ENCODE measurements at regions not wholly inside any gene's neighbourhood (a gene's known extent, or its start where the extent isn't known, plus 50 kb on each side); places are given as distances from the start of the nearest gene placed in this dataset.

DNA sequence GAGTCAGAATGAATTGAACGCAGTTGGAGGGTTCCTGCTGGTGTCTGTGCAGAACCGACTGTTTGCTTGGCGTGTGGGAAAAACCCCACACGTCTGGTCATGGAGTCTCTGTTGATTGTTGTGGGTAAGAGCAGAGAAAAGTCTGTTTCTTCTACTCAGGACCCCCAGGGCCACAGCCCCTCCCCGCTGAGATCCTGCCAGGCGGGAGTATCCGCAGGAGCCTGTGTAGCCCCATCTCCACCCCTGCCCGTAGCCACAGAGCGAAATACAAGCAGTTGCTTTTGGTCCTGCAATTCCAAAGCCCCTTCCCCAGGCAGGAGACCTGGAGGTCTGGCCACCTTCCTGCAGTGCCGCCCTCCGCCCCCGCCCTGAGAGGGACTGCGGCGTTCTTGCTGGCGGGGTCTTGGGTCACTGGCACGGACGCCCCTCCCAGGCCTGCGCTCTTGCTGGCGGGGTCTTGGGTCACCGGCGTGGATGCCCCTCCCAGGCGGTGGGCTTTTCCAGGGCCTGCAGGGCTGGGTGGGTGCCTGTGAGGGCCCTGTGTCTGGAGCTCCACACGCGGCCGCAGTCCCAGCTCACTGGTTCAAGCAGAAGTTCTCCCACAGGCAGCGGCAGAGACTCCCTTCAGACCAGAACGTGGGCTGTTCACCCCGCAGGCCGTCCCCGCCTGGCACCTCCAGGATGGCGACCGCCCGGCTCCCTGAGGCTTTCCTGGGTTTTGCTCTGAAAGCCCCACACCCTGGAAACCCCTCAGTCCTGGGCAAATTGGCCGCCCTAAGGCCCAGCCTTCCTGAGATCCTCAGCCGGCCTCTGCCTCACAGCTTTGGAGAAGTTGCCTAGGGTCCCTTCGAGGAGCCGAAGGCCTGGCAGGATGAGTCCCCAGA lies 76.0 kb upstream of the CTDP1 start:
- H2BK120ac ChIP-seq (ENCODE audit: low read depth, low read length), result no peak overlapping the region
- H3K4me2 ChIP-seq (ENCODE audit: low read length, poor library complexity, severe bottlenecking), result no peak overlapping the region
- H3K27me3 ChIP-seq (ENCODE audit: control insufficient read depth in 1 of 2, insufficient read depth in 1 of 2, low read length in 2 of 2), result peaks cover 9 to 62% of the 10 kb centered on the region in 2 experiments
- no peak overlapping the region for H2BK15ac ChIP-seq (ENCODE audit: low read depth, poor library complexity, severe bottlenecking)
- H4K91ac ChIP-seq (ENCODE audit: low read length), result no peak overlapping the region
- H2AFZ ChIP-seq (ENCODE audit: low read depth, low read length), result no peak overlapping the region
- no peak overlapping the region for H2AK5ac ChIP-seq (ENCODE audit: low read length, severe bottlenecking)
- no peak for DNase-seq
- H3K18ac ChIP-seq (ENCODE audit: low read depth in 1 of 2, low read length in 2 of 2), result no peak overlapping the region
- no peak overlapping the region for H4K8ac ChIP-seq (ENCODE audit: low read length)
- H2BK5ac ChIP-seq (ENCODE audit: low read depth, low read length, poor library complexity, severe bottlenecking), result no peak overlapping the region
- H3K4me1 ChIP-seq (ENCODE audit: control insufficient read depth, insufficient read depth, low read depth, low read length), result peaks cover 8% of the 10 kb centered on the region
- H3K79me1 ChIP-seq (replicated peaks; ENCODE audit: low read length, poor library complexity, severe bottlenecking), result no peaks in the 10 kb centered on the region
- H3K4ac ChIP-seq (ENCODE audit: low read depth in 1 of 2, low read length in 2 of 2), result no peak overlapping the region
- H3K9ac ChIP-seq (ENCODE audit: low read length), result no peak overlapping the region
- no peaks in the 10 kb centered on the region for H3K9me3 ChIP-seq (ENCODE audit: control insufficient read depth, low read length)
- no peak overlapping the region for H2BK12ac ChIP-seq (ENCODE audit: low read length in 2 of 2)
- no peak overlapping the region for H3K23ac ChIP-seq (ENCODE audit: low read length in 2 of 2)
- H3K36me3 ChIP-seq (ENCODE audit: control insufficient read depth in 1 of 2, insufficient read depth in 2 of 2, low read depth in 1 of 2, low read length in 2 of 2), result no peaks in the 10 kb centered on the region
- no peak overlapping the region for H3K27ac ChIP-seq (ENCODE audit: low read length, poor library complexity, severe bottlenecking)
- WGBS, result 93% methylated on average over 37 of the region's 37 CpGs
- no peak overlapping the region for H3K14ac ChIP-seq (ENCODE audit: low read length in 2 of 2)
- H3K4me3 ChIP-seq (ENCODE audit: insufficient read depth in 1 of 2, low read depth in 1 of 2, low read length in 2 of 2), result no peak overlapping the region

DNA sequence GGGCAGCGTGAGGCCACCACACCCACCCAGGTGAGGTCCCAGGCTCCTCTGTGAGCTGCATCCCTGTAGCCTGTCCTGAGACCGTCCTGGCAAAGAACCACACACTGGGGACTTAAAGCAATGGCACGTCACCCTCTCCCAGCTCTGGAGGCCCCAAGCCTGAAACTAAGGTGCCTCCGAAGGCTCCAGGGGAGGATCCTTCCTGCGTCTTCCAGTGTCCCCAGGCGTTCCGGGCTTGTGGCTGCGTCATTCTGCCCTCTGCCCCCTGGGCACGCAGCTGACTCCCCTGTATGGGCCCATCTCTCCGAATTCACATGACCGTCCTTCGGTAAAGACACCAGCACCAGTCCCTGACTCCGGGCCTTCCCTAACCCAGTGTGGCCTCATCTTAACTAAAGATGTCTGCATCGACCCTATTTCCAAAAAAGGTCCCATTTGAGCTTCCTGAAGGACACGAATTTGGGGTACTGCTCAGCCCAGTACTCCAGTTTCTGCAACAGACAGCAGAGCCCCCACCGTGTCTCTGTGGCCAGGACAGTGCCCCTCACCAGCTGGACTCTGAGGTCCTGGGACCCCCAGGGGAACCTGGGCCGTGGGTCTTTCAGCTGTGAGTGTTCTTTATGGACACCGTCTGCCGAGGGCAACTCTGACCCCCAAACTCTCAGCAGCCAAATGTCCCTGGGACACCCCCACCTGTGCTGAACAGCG lies 75.2 kb upstream of the CTDP1 start:
- no peak overlapping the region for H3K14ac ChIP-seq (ENCODE audit: low read length in 2 of 2)

DNA sequence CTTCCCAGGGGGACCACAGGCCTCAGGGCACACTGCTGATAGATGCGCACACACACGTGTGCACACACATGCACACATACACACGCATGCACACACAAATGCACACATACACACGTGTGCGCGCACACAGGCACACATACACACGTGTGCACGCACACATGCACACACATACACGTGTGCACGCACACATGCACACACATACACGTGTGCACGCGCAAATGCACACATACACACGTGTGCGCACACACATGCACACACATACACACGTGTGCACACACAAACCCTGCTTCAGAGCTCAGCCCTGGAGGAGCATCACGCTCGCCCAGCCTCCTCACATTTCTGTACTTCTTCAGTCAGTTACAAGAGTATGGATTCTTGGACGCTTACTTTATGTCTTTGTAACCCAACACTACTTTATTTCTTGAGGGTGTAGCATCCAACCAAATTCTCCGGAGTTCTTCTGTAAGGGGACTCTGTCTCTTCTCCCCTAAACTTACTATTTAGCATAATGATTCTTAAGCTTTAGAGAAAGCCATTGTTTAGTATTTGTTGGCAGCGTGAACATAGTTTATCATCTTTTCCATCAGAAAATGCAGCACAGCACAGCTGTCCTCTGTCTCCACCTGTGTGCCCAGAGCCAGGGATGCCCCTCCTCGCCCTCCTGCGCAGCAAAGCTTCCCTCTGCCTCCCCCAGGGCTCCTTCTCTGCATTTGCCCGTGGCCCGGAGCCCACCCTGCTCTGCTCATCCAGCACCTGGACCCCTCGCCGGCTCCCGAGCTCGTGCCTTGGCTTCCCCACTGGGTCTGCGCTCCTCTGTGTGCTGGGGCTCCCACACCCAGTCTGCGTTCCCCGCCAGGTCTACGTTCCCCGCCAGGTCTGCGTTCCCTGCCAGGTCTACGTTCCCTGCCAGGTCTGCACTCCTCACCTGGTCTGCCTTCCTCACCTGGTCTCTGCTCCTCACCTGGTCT lies 74.4 kb upstream of the CTDP1 start:
- H3K4ac ChIP-seq (ENCODE audit: low read depth in 1 of 2, low read length in 2 of 2), result no peak overlapping the region
- H3K23ac ChIP-seq (ENCODE audit: low read length in 2 of 2), result no peak overlapping the region
- H2AFZ ChIP-seq (ENCODE audit: low read depth, low read length), result no peak overlapping the region
- no peaks in the 10 kb centered on the region for H3K79me1 ChIP-seq (replicated peaks; ENCODE audit: low read length, poor library complexity, severe bottlenecking)
- no peaks in the 10 kb centered on the region for H3K9me3 ChIP-seq (ENCODE audit: control insufficient read depth, low read length)
- H2BK120ac ChIP-seq (ENCODE audit: low read depth, low read length), result no peak overlapping the region
- peaks cover 4 to 55% of the 10 kb centered on the region in 2 experiments for H3K27me3 ChIP-seq (ENCODE audit: control insufficient read depth in 1 of 2, insufficient read depth in 1 of 2, low read length in 2 of 2)
- H2AK5ac ChIP-seq (ENCODE audit: low read length, severe bottlenecking), result no peak overlapping the region
- H2BK15ac ChIP-seq (ENCODE audit: low read depth, poor library complexity, severe bottlenecking), result no peak overlapping the region
- no peak overlapping the region for H3K18ac ChIP-seq (ENCODE audit: low read depth in 1 of 2, low read length in 2 of 2)
- peak overlapping the region in 1 of 2 experiments; percentile 6 for H3K14ac ChIP-seq (ENCODE audit: low read length in 2 of 2)
- peak overlapping the region; percentile 5 for H4K8ac ChIP-seq (ENCODE audit: low read length)
- no peak overlapping the region for H3K9ac ChIP-seq (ENCODE audit: low read length)
- H2BK5ac ChIP-seq (ENCODE audit: low read depth, low read length, poor library complexity, severe bottlenecking), result no peak overlapping the region
- 95% methylated on average over 34 of the region's 36 CpGs for WGBS
- H3K4me1 ChIP-seq (ENCODE audit: control insufficient read depth, insufficient read depth, low read depth, low read length), result peaks cover 5% of the 10 kb centered on the region
- no peak overlapping the region for H2BK12ac ChIP-seq (ENCODE audit: low read length in 2 of 2)
- H4K91ac ChIP-seq (ENCODE audit: low read length), result peak overlapping the region; percentile 66
- no peaks in the 10 kb centered on the region for H3K36me3 ChIP-seq (ENCODE audit: control insufficient read depth in 1 of 2, insufficient read depth in 2 of 2, low read depth in 1 of 2, low read length in 2 of 2)
- no peak for DNase-seq
- H3K4me2 ChIP-seq (ENCODE audit: low read length, poor library complexity, severe bottlenecking), result no peak overlapping the region
- no peak overlapping the region for H3K27ac ChIP-seq (ENCODE audit: low read length, poor library complexity, severe bottlenecking)
- peak overlapping the region in 1 of 2 experiments; percentile 34 for H3K4me3 ChIP-seq (ENCODE audit: insufficient read depth in 1 of 2, low read depth in 1 of 2, low read length in 2 of 2)

More for the DNA sequence above, 75.2 kb upstream of the CTDP1 start:
- DNase-seq, result no peak
- H4K91ac ChIP-seq (ENCODE audit: low read length), result no peak overlapping the region
- no peak overlapping the region for H3K23ac ChIP-seq (ENCODE audit: low read length in 2 of 2)
- H3K4me3 ChIP-seq (ENCODE audit: insufficient read depth in 1 of 2, low read depth in 1 of 2, low read length in 2 of 2), result no peak overlapping the region
- H3K36me3 ChIP-seq (ENCODE audit: control insufficient read depth in 1 of 2, insufficient read depth in 2 of 2, low read depth in 1 of 2, low read length in 2 of 2), result no peaks in the 10 kb centered on the region
- no peak overlapping the region for H3K4ac ChIP-seq (ENCODE audit: low read depth in 1 of 2, low read length in 2 of 2)
- H3K27me3 ChIP-seq (ENCODE audit: control insufficient read depth in 1 of 2, insufficient read depth in 1 of 2, low read length in 2 of 2), result peaks cover 9 to 63% of the 10 kb centered on the region in 2 experiments
- no peaks in the 10 kb centered on the region for H3K79me1 ChIP-seq (replicated peaks; ENCODE audit: low read length, poor library complexity, severe bottlenecking)
- H2BK15ac ChIP-seq (ENCODE audit: low read depth, poor library complexity, severe bottlenecking), result no peak overlapping the region
- no peak overlapping the region for H2BK12ac ChIP-seq (ENCODE audit: low read length in 2 of 2)
- no peak overlapping the region for H2BK5ac ChIP-seq (ENCODE audit: low read depth, low read length, poor library complexity, severe bottlenecking)
- H2AFZ ChIP-seq (ENCODE audit: low read depth, low read length), result no peak overlapping the region
- no peak overlapping the region for H2AK5ac ChIP-seq (ENCODE audit: low read length, severe bottlenecking)
- no peak overlapping the region for H3K27ac ChIP-seq (ENCODE audit: low read length, poor library complexity, severe bottlenecking)
- H3K4me2 ChIP-seq (ENCODE audit: low read length, poor library complexity, severe bottlenecking), result no peak overlapping the region
- no peak overlapping the region for H4K8ac ChIP-seq (ENCODE audit: low read length)
- no peak overlapping the region for H3K18ac ChIP-seq (ENCODE audit: low read depth in 1 of 2, low read length in 2 of 2)
- 88% methylated on average over 20 of the region's 20 CpGs for WGBS
- no peak overlapping the region for H3K9ac ChIP-seq (ENCODE audit: low read length)
- no peaks in the 10 kb centered on the region for H3K9me3 ChIP-seq (ENCODE audit: control insufficient read depth, low read length)
- H2BK120ac ChIP-seq (ENCODE audit: low read depth, low read length), result no peak overlapping the region
- peaks cover 8% of the 10 kb centered on the region for H3K4me1 ChIP-seq (ENCODE audit: control insufficient read depth, insufficient read depth, low read depth, low read length)
